ENCODE measurements at regions not wholly inside any gene's neighbourhood (a gene's known extent, or its start where the extent isn't known, plus 50 kb on each side); places are given as distances from the start of the nearest gene placed in this dataset.

DNA sequence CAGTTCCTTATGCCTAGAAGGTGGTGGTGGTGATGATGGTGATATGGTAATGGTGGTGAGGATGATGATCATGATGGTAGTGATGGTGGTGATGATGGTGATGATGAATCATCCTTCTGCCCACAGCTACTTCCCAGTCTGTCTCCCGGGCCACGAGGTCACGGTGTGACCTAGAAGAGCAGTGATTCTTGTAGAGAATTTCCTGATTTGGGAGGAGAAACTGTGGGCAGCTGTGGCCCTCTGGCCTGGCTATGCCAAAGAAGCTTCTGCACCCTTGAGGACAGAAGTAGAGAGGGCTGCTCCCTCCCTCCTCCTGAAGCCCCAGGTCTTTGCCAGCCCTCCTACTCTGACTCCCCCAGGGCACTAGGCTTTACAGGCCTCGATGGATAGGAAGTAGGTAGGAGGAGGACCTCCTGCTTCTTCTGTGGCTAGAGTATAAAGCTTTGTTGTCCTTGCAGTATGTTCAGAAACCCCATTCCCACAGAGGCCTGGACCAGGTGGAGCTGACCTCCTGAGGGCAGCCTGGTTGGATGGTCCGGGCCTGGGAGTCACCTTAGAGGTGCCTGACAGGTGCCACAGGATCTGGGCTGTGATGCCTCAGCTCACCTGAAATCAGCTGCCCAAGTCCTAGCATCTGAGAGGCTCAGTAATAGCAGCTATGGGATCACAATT lies 57.9 kb upstream of the EPAS1 start:
- TF ChIP-seq POLR2A (IDR thresholded peaks at IDR 0.05; ENCODE audit: low read depth, low read length) = no peak
- no peak for FAIRE-seq
- no peak for DNase-seq (ENCODE audit: insufficient read length, low spot score)

DNA sequence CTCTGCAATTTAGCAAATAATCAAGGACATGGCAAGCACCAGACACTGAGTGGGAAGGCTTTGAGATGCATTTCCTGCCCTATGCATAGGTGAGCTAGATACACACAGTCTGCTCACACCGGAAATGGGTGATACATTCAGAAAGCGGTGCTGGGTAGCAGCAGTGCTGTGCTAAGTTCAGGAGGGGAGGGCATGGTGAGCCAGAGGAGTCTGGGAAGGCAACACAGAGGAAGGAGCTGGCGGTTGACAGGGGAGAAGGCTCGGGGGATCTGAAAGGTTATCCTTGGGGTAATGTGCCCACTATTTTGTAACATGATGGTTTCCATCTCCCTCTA lies 57.4 kb upstream of the EPAS1 start:
- TF ChIP-seq POLR2A (IDR thresholded peaks at IDR 0.05; ENCODE audit: low read depth, low read length) = no peak
- FAIRE-seq (no peak), DNase-seq (ENCODE audit: insufficient read length, low spot score) (no peak)

DNA sequence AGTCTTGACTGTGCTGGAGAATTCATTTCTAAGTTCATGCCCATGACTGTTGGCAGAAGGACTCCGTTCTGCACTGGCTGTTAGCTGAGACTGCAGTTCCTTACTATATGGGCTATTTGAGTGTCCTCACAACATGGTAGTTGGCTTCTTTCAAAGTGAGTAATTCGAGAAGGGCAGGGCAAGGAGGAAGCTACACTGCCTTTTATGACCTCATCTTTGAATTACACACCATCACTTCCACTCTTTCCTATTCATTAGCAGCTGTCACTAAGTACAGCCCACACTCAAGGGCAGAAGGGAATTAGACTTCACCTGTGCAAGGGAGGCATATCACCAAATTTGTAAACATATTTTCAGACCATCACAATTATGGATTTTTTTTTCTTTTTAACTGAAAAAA lies 55.9 kb upstream of the EPAS1 start:
- no peak for FAIRE-seq
- TF ChIP-seq POLR2A (IDR thresholded peaks at IDR 0.05; ENCODE audit: low read depth, low read length) = no peak
- peak; percentile 21 for DNase-seq (ENCODE audit: insufficient read length, low spot score)

DNA sequence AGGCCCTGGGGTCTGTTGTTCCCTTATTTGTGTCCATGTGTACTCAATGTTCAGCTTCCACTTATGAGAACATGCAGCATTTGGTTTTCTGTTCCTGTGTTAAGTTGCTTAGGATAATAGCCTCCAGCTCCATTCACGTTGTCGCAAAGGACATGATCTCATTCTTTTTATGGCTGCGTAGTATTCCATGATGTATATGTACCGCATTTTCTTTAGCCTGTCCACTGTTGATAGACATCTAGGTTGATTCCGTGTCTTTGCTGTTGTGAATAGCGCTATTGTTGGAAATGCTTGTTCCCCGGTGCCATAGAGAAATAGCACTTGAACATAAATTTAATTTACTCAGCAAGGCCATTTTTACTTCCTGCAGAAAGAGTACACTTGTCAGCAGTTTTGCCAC lies 51.3 kb upstream of the EPAS1 start:
- FAIRE-seq (no peak), DNase-seq (ENCODE audit: insufficient read length, low spot score) (no peak)
- no peak for TF ChIP-seq POLR2A (IDR thresholded peaks at IDR 0.05; ENCODE audit: low read depth, low read length)

DNA sequence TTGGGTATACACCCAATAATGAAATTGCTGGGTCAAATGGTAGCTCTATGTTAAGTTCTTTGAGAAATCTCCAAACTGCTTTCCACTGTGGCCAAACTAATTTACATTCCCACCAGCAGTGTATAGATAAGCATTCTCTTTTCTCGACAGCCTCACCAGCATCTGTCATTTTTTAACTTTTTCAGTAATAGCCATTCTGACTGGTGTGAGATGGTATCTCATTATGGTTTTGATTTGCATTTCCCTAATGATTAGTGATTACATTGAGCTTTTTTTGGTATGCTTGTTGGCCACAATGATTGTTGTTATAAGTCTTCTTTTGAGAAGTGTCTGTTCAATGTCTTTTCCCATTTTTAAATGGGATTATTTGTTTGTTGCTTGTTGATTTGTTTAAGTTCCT lies 50.4 kb upstream of the EPAS1 start:
- no peak for TF ChIP-seq POLR2A (IDR thresholded peaks at IDR 0.05; ENCODE audit: low read depth, low read length)
- FAIRE-seq (no peak), DNase-seq (ENCODE audit: insufficient read length, low spot score) (no peak)
